SK-N-SH treated with all-trans-retinoic acid at 6 μM for 48 hours (cell line): ENCODE measurements at regions not wholly inside any gene's neighbourhood (a gene's known extent, or its start where the extent isn't known, plus 50 kb on each side); places are given as distances from the start of the nearest gene placed in this dataset.

Experiments used
- ATAC-seq: fragments of 200-7000 bp; cut with Tn5 transposase; 3 replicates; pipeline ENCODE4 v1.9.1; 2020; ENCODE audit warnings: mild to moderate bottlenecking, moderate library complexity
- ARNTL ChIP-seq: fragments of 450-650 bp; formaldehyde crosslinking; IDR thresholded peaks from 2 replicates; pipeline ENCODE4 v1.5.0; 2020; ENCODE audit warnings: low read depth, mild to moderate bottlenecking, moderate library complexity, borderline replicate concordance
- BACH2 ChIP-seq: fragments of 250-450 bp; sonication (Bioruptor Pico); IDR thresholded peaks from 2 replicates; pipeline ENCODE4 v1.9.0; 2021; ENCODE audit warnings: mild to moderate bottlenecking, borderline replicate concordance
- CSDC2 ChIP-seq: fragments of 250-450 bp; sonication (Bioruptor Pico); IDR thresholded peaks from 2 replicates; pipeline ENCODE4 v1.5.0; 2020; ENCODE audit warnings: mild to moderate bottlenecking, moderate library complexity
- ESRRG ChIP-seq: fragments of 250-450 bp; sonication (Bioruptor Pico); IDR thresholded peaks from 2 replicates; pipeline ENCODE4 v1.6.1; 2021; ENCODE audit warnings: mild to moderate bottlenecking
- GLIS3 ChIP-seq: fragments of 250-450 bp; sonication (Bioruptor Pico); IDR thresholded peaks from 2 replicates; pipeline ENCODE4 v1.5.0; 2020; ENCODE audit warnings: mild to moderate bottlenecking, moderate library complexity
- ISL1 ChIP-seq: fragments of 250-450 bp; sonication (Bioruptor Pico); IDR thresholded peaks from 2 replicates; pipeline ENCODE4 v2.1.2; 2022; ENCODE audit warnings: mild to moderate bottlenecking, moderate library complexity
- OSR1 ChIP-seq: fragments of 250-450 bp; sonication (Bioruptor Pico); IDR thresholded peaks from 2 replicates; pipeline ENCODE4 v1.8.0; 2022; ENCODE audit warnings: moderate library complexity, mild to moderate bottlenecking, inconsistent platforms
- PPARA ChIP-seq: fragments of 250-450 bp; sonication (Bioruptor Pico); IDR thresholded peaks from 2 replicates; pipeline ENCODE4 v1.5.0; 2020; ENCODE audit warnings: mild to moderate bottlenecking, borderline replicate concordance
- SNAI2 ChIP-seq: fragments of 250-450 bp; sonication (Bioruptor Pico); IDR thresholded peaks from 2 replicates; pipeline ENCODE4 v1.5.0; 2020; ENCODE audit warnings: mild to moderate bottlenecking, moderate library complexity
- TCF4 ChIP-seq: fragments of 250-450 bp; sonication (Bioruptor Pico); IDR thresholded peaks from 2 replicates; pipeline ENCODE4 v1.8.0; 2021; ENCODE audit warnings: mild to moderate bottlenecking, moderate library complexity, borderline replicate concordance
- ZC3H10 ChIP-seq: fragments of 250-450 bp; sonication (Bioruptor Pico); IDR thresholded peaks from 2 replicates; pipeline ENCODE4 v1.5.1; 2021; ENCODE audit warnings: mild to moderate bottlenecking, moderate library complexity
- ZFP30 ChIP-seq: fragments of 450-650 bp; formaldehyde crosslinking; IDR thresholded peaks from 2 replicates; pipeline ENCODE4 v1.5.0; 2022; ENCODE audit warnings: mild to moderate bottlenecking, moderate library complexity
- ZNF565 ChIP-seq: fragments of 450-650 bp; formaldehyde crosslinking; conservative IDR thresholded peaks from 2 replicates; pipeline ENCODE4 v1.5.0; 2020; ENCODE audit warnings: low read depth, mild to moderate bottlenecking, moderate library complexity
- TF ChIP-seq, protein P1 (sequence below): fragments of 250-450 bp; sonication (Bioruptor Pico); IDR thresholded peaks from 2 replicates; pipeline ENCODE4 v1.8.0; 2020; ENCODE audit warnings: mild to moderate bottlenecking, moderate library complexity, borderline replicate concordance
- TF ChIP-seq, protein P2 (sequence below): fragments of 250-450 bp; sonication (Bioruptor Pico); IDR thresholded peaks from 2 replicates; pipeline ENCODE4 v1.5.0; 2020; ENCODE audit warnings: mild to moderate bottlenecking, moderate library complexity
- TF ChIP-seq, protein P3 (sequence below): fragments of 250-450 bp; sonication (Bioruptor Pico); IDR thresholded peaks from 2 replicates; pipeline ENCODE4 v1.8.0; 2021; ENCODE audit warnings: low read depth, mild to moderate bottlenecking, moderate library complexity, borderline replicate concordance
- TF ChIP-seq, protein P4 (sequence below): fragments of 250-450 bp; sonication (Bioruptor Pico); IDR thresholded peaks from 2 replicates; pipeline ENCODE4 v1.5.1; 2020; ENCODE audit warnings: low read depth, mild to moderate bottlenecking, moderate library complexity

DNA sequence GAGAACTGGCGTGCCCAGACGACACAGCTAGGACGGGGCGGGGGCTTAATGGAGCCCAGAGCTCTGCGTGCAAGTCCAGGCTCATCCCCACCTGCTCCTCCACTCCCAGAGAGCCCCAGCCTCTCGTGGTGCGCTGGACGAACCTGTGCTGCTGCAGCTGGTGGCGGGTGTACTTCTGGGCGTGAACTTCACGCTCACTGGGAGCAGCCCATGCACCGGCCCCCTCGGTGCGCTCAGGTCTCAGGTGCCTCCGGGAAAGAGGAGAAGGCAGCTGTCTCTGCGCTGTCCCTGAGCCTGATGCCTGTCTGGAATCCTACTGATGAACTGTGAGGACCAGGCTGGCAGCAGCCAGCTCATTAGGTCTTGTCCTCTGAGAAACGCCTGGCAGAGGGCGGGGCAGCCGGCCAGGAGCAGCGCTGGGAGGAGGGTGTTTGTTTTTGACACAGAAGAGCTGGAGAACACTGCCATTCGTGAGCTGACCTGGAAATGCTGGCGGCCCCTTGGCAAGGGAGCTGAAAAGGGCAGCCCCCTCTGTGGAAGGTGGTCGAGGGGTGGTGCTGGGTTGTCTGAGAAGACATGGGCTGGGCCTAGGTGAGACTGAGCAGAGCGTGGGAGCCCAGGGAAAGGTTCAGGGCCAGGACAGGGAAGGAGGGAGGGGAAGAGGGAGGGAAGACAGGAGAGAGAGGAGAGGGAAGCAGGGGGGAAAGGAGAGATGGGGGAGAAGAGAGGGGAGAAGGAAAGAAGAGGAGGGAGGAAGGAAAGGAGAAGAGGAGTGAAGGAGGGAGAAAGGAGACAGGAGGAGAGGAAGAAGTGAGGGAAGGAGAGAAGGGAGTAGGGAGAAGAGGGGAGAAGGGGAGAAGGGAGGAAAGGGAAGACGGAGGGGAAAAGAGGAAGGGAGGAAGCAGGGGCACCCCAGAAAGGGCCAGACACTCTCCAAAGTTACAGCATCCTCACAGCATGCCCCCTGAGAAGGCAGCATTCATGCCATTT lies 53.5 kb upstream of the TNS3 start:
- TF ChIP-seq SNAI2 (CRISPR knock-in tag), result no peak
- no peak for TF ChIP-seq CSDC2 (CRISPR knock-in tag)
- no peak for TF ChIP-seq ARNTL
- ATAC-seq, result peak; percentile 50

DNA sequence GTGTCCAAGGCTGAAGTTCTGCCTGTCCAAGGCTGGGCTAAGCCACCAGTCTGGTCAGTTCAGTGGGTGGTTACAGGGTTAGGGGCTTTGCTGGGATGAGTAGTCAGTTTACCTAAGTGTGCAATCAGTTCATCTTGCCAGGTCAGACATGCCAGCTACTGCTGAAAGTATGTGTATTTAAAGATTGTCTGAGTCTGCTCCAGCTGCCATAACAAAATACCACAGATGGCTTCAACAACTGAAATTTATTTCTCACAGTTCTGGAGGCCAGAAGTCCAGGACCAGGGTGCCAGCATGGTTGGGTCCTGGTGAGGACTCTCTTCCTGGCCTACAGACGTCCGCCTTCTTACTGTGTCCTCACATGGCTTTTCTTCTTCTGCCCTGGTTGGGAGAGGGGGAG lies 52.4 kb upstream of the TNS3 start:
- no peak; the same call in 2 of the 3 replicates for ATAC-seq
- TF ChIP-seq ESRRG (CRISPR knock-in tag) (no peak), ZFP30 (CRISPR knock-in tag) (no peak), ZC3H10 (CRISPR knock-in tag) (no peak), PPARA (CRISPR knock-in tag) (no peak)

DNA sequence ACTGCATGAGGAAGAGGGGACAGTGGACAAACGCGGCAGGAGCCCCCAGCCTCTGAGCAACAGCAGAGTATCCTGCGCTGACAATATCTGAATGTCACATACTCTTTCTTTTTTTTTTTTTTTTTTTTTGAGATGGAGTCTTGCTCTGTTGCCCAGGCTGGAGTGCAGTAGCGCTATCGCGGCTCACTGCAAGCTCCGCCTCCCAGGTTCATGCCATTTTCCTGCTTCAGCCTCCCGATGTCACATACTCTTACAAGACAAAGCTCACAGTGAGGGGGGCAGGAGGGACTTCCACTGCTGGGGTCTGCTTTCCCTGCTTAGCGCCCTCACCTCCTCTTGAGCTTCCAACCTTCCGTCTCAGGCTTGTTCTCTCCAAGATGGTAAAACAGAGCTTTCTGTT lies 51.2 kb upstream of the TNS3 start:
- TF ChIP-seq ISL1 (CRISPR knock-in tag) (no peak), ARNTL (no peak), CSDC2 (CRISPR knock-in tag) (no peak), BACH2 (CRISPR knock-in tag) (no peak), GLIS3 (no peak), ZC3H10 (CRISPR knock-in tag) (no peak), OSR1 (CRISPR knock-in tag) (no peak), PPARA (CRISPR knock-in tag) (no peak), TCF4 (CRISPR knock-in tag) (no peak), ZNF565 (CRISPR knock-in tag) (no peak), ZFP30 (CRISPR knock-in tag) (no peak), SNAI2 (CRISPR knock-in tag) (no peak), ESRRG (CRISPR knock-in tag) (no peak)
- TF ChIP-seq, protein P1, sequence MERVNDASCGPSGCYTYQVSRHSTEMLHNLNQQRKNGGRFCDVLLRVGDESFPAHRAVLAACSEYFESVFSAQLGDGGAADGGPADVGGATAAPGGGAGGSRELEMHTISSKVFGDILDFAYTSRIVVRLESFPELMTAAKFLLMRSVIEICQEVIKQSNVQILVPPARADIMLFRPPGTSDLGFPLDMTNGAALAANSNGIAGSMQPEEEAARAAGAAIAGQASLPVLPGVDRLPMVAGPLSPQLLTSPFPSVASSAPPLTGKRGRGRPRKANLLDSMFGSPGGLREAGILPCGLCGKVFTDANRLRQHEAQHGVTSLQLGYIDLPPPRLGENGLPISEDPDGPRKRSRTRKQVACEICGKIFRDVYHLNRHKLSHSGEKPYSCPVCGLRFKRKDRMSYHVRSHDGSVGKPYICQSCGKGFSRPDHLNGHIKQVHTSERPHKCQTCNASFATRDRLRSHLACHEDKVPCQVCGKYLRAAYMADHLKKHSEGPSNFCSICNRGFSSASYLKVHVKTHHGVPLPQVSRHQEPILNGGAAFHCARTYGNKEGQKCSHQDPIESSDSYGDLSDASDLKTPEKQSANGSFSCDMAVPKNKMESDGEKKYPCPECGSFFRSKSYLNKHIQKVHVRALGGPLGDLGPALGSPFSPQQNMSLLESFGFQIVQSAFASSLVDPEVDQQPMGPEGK (CRISPR knock-in tag), result no peak
- TF ChIP-seq, protein P2, sequence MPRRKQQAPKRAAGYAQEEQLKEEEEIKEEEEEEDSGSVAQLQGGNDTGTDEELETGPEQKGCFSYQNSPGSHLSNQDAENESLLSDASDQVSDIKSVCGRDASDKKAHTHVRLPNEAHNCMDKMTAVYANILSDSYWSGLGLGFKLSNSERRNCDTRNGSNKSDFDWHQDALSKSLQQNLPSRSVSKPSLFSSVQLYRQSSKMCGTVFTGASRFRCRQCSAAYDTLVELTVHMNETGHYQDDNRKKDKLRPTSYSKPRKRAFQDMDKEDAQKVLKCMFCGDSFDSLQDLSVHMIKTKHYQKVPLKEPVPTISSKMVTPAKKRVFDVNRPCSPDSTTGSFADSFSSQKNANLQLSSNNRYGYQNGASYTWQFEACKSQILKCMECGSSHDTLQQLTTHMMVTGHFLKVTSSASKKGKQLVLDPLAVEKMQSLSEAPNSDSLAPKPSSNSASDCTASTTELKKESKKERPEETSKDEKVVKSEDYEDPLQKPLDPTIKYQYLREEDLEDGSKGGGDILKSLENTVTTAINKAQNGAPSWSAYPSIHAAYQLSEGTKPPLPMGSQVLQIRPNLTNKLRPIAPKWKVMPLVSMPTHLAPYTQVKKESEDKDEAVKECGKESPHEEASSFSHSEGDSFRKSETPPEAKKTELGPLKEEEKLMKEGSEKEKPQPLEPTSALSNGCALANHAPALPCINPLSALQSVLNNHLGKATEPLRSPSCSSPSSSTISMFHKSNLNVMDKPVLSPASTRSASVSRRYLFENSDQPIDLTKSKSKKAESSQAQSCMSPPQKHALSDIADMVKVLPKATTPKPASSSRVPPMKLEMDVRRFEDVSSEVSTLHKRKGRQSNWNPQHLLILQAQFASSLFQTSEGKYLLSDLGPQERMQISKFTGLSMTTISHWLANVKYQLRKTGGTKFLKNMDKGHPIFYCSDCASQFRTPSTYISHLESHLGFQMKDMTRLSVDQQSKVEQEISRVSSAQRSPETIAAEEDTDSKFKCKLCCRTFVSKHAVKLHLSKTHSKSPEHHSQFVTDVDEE (CRISPR knock-in tag), result no peak
- TF ChIP-seq, protein P3, sequence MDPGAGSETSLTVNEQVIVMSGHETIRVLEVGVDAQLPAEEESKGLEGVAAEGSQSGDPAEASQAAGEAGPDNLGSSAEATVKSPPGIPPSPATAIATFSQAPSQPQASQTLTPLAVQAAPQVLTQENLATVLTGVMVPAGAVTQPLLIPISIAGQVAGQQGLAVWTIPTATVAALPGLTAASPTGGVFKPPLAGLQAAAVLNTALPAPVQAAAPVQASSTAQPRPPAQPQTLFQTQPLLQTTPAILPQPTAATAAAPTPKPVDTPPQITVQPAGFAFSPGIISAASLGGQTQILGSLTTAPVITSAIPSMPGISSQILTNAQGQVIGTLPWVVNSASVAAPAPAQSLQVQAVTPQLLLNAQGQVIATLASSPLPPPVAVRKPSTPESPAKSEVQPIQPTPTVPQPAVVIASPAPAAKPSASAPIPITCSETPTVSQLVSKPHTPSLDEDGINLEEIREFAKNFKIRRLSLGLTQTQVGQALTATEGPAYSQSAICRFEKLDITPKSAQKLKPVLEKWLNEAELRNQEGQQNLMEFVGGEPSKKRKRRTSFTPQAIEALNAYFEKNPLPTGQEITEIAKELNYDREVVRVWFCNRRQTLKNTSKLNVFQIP (CRISPR knock-in tag), result no peak
- TF ChIP-seq, protein P4, sequence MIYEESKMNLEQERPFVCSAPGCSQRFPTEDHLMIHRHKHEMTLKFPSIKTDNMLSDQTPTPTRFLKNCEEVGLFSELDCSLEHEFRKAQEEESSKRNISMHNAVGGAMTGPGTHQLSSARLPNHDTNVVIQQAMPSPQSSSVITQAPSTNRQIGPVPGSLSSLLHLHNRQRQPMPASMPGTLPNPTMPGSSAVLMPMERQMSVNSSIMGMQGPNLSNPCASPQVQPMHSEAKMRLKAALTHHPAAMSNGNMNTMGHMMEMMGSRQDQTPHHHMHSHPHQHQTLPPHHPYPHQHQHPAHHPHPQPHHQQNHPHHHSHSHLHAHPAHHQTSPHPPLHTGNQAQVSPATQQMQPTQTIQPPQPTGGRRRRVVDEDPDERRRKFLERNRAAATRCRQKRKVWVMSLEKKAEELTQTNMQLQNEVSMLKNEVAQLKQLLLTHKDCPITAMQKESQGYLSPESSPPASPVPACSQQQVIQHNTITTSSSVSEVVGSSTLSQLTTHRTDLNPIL (CRISPR knock-in tag), result no peak

More for the DNA sequence above, 51.2 kb upstream of the TNS3 start:
- ATAC-seq, result no peak
